HUDEP-2 (cell line): ENCODE measurements at regions not wholly inside any gene's neighbourhood (a gene's known extent, or its start where the extent isn't known, plus 50 kb on each side); places are given as distances from the start of the nearest gene placed in this dataset.

Experiments
- DNase-seq, 76 experiments: peaks; one replicate each; lab custom pipeline; 2025; ENCODE audit not compliant: unreplicated experiment in 76 of 76; lab: John Stamatoyannopoulos, UW

GRCh38 chr7:120097774-120098173 lies 175.2 kb upstream of the KCND2 start:
- no peak for DNase-seq

GRCh38 chr7:120108376-120108775 lies 164.6 kb upstream of the KCND2 start:
- no peak for DNase-seq

DNA sequence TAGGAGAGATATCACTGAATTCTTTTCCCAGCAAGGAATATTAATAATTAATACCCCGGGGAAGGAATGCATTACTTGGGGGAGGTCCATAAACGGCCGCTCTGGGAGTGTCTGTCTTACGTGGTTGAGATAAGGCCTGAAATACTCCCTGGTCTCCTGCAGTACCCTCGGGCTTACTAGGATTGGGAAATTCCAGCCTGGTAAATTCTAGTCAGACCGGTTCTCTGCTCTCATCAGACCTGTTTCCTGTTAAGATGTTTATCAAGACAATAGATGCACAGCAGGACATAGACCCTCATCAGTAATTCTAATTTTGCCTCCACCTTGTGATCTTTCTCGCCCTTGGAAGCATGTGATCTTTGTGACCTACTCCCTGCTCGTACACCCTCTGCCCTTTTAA lies 162.8 kb upstream of the KCND2 start:
- no peak for DNase-seq

- DNase-seq: no peak
Measured at GRCh38 chr7:120114626-120115025, 158.3 kb upstream of the KCND2 start.

DNA sequence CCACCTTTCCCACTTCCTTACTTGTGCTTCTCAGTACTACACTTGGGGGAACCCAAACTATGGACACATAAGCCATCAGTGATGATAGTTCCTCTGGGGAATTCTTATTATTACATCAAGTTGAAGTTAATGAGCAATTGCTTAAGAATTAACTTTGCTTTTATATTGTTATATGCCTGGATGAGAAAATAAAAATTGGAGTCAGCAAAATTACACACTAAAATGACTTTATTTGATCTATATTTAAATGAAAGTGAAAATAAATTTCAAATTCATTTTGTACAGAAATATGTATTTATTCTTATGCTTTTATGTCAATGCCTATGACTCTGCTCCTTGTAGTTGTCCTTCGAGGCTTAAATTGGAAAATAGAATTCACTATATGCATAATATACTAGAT lies 149.4 kb upstream of the KCND2 start:
- no peak for DNase-seq

GRCh38 chr7:120131096-120131839 lies 141.7 kb upstream of the KCND2 start:
- no peak for DNase-seq

DNA sequence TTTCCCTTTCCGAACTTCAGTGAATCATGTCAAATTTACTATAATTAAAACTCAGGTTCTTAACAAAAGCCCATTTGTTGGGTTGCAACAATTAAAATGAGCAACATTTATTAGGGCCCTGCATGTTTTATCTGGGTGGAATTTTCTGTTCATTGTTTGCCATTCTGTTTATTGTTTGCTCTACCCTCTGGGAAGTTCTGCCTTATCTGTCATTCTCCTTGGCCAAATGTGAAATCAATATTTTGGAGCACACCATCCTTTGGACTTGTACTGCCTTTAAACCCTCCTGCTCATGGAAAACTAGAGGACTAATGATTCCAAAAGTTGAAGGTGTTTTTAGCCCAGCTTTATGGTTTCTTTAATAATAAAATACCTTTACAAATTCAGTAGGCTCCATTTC lies 134.5 kb upstream of the KCND2 start:
- no peak for DNase-seq

- no peak for DNase-seq
Measured at GRCh38 chr7:120156476-120156875, 116.5 kb upstream of the KCND2 start.

- DNase-seq: peak in 1 of 76 experiments; percentile 0
Measured at GRCh38 chr7:120160166-120160565, 112.8 kb upstream of the KCND2 start.

GRCh38 chr7:120163449-120163848 lies 109.5 kb upstream of the KCND2 start:
- DNase-seq: no peak

GRCh38 chr7:120165227-120165626 lies 107.7 kb upstream of the KCND2 start:
- DNase-seq: no peak

- no peak for DNase-seq
Measured at GRCh38 chr7:120168066-120168465, 104.9 kb upstream of the KCND2 start.

DNA sequence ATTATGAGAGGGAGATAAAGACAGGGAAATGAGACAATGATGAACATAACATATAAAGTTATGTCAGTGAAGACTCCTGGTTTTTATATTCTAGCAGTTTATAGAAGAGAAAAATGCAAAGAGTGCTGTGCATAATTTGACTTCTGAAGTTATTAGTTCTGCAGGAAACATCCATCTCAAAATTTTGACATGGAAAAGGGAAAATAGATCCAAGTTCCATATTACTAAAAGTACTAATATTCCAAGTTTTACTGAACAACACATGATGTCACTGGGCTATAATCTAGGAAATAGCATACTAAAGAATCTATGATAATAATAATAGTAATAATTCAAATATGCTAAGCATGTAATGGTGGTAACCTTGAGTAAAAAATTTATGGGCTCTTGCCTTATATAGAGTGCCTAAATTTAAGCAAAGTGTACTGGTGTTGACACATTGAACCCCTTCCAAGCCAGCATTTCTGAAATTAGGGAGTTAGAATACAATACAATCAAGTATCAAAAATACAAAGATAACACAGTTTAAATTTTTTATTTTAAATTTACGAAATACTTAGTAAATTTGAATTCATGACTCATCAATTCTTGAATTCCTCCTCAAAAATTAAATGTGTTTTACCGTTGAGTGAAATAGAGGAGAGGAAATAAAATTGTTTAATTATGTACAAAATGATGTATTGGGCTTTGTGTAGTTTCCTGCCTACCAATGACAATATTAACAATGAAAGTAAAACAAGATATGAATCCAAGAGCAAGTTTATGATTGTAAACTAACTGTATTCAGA lies 102.8 kb upstream of the KCND2 start:
- no peak for DNase-seq

DNA sequence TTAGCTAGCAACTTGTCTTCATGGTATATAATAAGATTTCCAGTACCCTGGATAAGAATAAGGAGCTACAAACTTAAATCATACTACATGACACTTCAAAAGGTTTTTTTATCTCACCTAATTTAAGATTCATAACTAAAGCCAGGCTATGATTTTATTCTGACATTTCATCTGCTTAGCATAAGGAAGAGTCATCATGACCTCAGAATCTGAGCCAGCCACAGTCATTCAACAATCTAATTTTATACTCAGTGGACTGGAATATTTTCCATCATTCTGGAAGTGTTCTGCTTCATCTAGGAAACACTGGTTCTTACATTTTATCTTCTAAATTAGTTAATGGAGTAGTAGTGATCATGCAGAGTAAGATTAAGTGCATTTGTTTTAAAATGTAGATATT lies 102.1 kb upstream of the KCND2 start:
- no peak for DNase-seq

- no peak for DNase-seq
Measured at GRCh38 chr7:120171406-120171805, 101.6 kb upstream of the KCND2 start.

GRCh38 chr7:120180221-120180620 lies 92.8 kb upstream of the KCND2 start:
- no peak for DNase-seq

DNA sequence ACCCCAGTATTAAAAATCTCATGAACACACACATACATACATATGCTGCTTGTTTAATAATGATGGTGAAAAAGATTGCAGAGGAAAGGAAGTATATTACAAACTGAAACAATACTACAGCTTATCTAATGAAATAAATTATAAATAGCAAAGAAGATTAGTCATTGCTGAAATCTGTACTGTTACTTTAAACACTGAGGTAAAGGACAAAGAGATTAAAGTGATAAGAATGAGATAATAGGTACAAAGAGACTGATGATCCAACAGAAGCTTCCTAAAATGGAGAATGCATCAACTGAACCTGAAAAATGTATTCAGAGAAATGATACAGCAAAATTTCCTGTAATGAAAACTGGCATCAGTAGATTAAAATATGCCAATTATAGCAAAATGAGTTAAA lies 91.5 kb upstream of the KCND2 start:
- DNase-seq: no peak

DNA sequence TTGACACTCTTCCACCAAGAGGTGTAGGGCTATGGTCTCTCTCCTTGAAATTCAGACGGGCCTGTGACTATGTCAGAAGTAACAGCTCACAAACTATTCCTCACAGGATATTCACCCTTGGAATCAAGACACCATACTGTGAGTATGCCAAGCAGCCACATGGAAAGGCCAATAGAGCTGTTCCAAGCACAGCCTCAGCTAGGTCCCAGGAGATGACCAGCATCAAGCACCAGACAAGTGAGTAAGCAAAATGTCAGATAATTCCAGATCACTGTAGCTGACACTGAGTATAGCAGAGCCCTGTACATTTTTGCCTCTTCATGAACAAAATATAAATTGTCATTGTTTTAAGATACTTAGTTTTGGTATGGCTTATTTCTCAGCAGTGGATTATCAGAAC lies 88.1 kb upstream of the KCND2 start:
- DNase-seq: no peak

GRCh38 chr7:120185940-120186682 lies 86.9 kb upstream of the KCND2 start:
- no peak for DNase-seq

- no peak for DNase-seq
Measured at GRCh38 chr7:120186688-120187087, 86.3 kb upstream of the KCND2 start.

DNA sequence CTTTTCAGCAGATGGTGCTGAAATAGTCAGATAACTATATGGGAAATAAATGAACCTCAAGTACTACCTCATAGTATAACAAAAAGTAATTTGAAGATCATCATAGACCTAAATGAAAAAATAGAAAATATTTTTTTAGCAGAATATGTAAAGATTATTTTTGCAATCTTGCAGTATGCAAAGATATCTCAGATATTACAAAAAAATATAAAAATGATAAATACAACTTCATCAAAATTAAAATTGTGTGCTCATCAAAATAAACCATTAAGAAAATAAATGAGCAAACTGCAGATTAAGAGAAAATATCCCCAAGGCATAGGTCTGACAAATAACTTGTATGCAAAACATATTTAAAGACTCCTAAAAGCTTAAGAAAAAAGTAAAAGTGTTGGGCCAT lies 83.4 kb upstream of the KCND2 start:
- no peak for DNase-seq

DNA sequence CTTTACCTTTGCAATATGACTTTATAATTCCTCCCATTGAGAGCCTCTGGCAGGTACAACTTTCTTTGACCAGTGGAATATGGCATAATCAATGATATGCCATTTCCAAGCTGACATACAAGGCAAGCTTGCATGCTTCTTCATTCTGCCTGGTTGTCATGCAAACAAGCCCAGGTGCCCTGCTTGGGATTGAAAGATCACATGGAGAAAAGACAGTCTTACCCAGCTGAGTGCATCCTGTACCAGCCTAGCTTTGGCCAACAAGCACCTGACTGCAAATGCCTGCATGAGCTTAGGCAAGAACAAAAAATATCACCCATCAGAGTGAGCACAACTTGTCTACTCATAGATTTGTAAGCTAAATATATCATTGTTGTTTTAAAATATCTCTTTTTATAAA lies 82.9 kb upstream of the KCND2 start:
- no peak for DNase-seq
